A549 (cell line): ENCODE measurements at regions not wholly inside any gene's neighbourhood (a gene's known extent, or its start where the extent isn't known, plus 50 kb on each side); places are given as distances from the start of the nearest gene placed in this dataset.

Experiments
- ATAC-seq, 2 experiments: fragments of 200-7000 bp in 1 of 2; fragments of >200 bp in 1 of 2; cut with Nextera tagmentation in 1 of 2; cut with Tn5 transposase in 1 of 2; 3 replicates each; pipeline versions ENCODE4 v1.8.0 to v1.9.1; 2018 to 2020; ENCODE audit warnings: mild to moderate bottlenecking in 1 of 2, moderate library complexity in 1 of 2
- CTCF ChIA-PET: fragments of 300-600 bp; sonication (Branson Sonifier 250); formaldehyde crosslinking; extraction: SDS; loops from one replicate; lab custom pipeline; 2021; ENCODE audit warnings: antibody characterized with exemption, inconsistent platforms; lab: Yijun Ruan, JAX
- POLR2A ChIA-PET: fragments of 350-600 bp; formaldehyde crosslinking; extraction: SDS; loops from one replicate; lab custom pipeline; 2021; ENCODE audit warnings: antibody characterized with exemption, inconsistent platforms; lab: Yijun Ruan, JAX
- DNase-seq, 2 experiments: peaks; one replicate each; pipeline versions ENCODE4 v3.0.0 to v3.0.0-alpha.2; 2011 to 2016; ENCODE audit warnings: low read depth in 1 of 2, low spot score in 1 of 2
- FAIRE-seq: peaks from 2 replicates; lab custom pipeline; 2011; peaks lifted over from hg19 to GRCh38; lab: Jason Lieb, UNC
- H3K27ac ChIP-seq, 2 experiments: fragments of >200 bp; sonication (Bioruptor Twin); formaldehyde crosslinking; 3 replicates each; pipeline ENCODE4 v1.5.1; 2016 to 2017
- H3K4me1 ChIP-seq: fragments of >200 bp; sonication (Bioruptor Twin); formaldehyde crosslinking; 3 replicates; pipeline ENCODE4 v1.6.1; 2016
- H3K4me2 ChIP-seq: fragments of >200 bp; sonication (Bioruptor Twin); formaldehyde crosslinking; 3 replicates; pipeline ENCODE4 v1.6.1; 2016
- H3K4me3 ChIP-seq: fragments of >200 bp; sonication (Bioruptor Twin); formaldehyde crosslinking; 3 replicates; pipeline ENCODE4 v1.5.1; 2016
- H3K9me3 ChIP-seq: fragments of >200 bp; sonication (Bioruptor Twin); formaldehyde crosslinking; 3 replicates; pipeline ENCODE4 v1.6.1; 2016
- ATOH8 ChIP-seq: fragments of 250-450 bp; sonication (Bioruptor Pico); IDR thresholded peaks from 2 replicates; pipeline ENCODE4 v1.5.0; 2020; ENCODE audit warnings: low read depth, mild to moderate bottlenecking, moderate library complexity
- BHLHE40 ChIP-seq: IDR thresholded peaks from 2 replicates; pipeline ENCODE4 v1.6.1; 2012; ENCODE audit warnings: low read depth, low read length, inconsistent platforms
- CHD4 ChIP-seq: fragments of 200-600 bp; sonication (generic); IDR thresholded peaks from 2 replicates; pipeline ENCODE4 v1.6.1; 2016; ENCODE audit warnings: antibody characterized with exemption, mild to moderate bottlenecking, borderline replicate concordance
- EHF ChIP-seq: fragments of 250-450 bp; sonication (Bioruptor Pico); IDR thresholded peaks from 2 replicates; pipeline ENCODE4 v1.5.0; 2020; ENCODE audit warnings: mild to moderate bottlenecking
- EHMT2 ChIP-seq: fragments of 200-600 bp; sonication (generic); IDR thresholded peaks from 2 replicates; pipeline ENCODE4 v1.6.1; 2016; ENCODE audit warnings: antibody characterized with exemption, low read depth, mild to moderate bottlenecking, moderate library complexity
- ESRRA ChIP-seq: fragments of 150-350 bp; IDR thresholded peaks from 2 replicates; pipeline ENCODE4 v1.6.1; 2014; ENCODE audit warnings: mild to moderate bottlenecking, low read length, borderline replicate concordance
- GATA3 ChIP-seq: IDR thresholded peaks from 2 replicates; pipeline ENCODE4 v1.6.1; 2012; ENCODE audit warnings: borderline replicate concordance
- HOXA7 ChIP-seq: fragments of 250-450 bp; sonication (Bioruptor Pico); IDR thresholded peaks from 2 replicates; pipeline ENCODE4 v1.5.0; 2020; ENCODE audit warnings: mild to moderate bottlenecking, moderate library complexity
- HOXB13 ChIP-seq: fragments of 250-450 bp; sonication (Bioruptor Pico); IDR thresholded peaks from 2 replicates; pipeline ENCODE4 v1.5.0; 2020; ENCODE audit warnings: low read depth, mild to moderate bottlenecking, moderate library complexity
- HOXB5 ChIP-seq: fragments of 250-450 bp; sonication (Bioruptor Pico); IDR thresholded peaks from 2 replicates; pipeline ENCODE4 v1.5.0; 2020; ENCODE audit warnings: mild to moderate bottlenecking, moderate library complexity
- KDM1A ChIP-seq: fragments of 200-600 bp; sonication (generic); IDR thresholded peaks from 2 replicates; pipeline ENCODE4 v1.6.1; 2016; ENCODE audit warnings: low read depth, mild to moderate bottlenecking
- MAFK ChIP-seq: fragments of 450-650 bp; IDR thresholded peaks from 2 replicates; pipeline ENCODE4 v1.6.1; 2014; ENCODE audit not compliant: partially characterized antibody
- MAZ ChIP-seq: fragments of 150-350 bp; IDR thresholded peaks from 2 replicates; pipeline ENCODE4 v1.6.1; 2014; ENCODE audit warnings: antibody characterized with exemption, low read depth, low read length, borderline replicate concordance
- MYC ChIP-seq: IDR thresholded peaks from 2 replicates; pipeline ENCODE4 v1.6.1; 2012; ENCODE audit warnings: mild to moderate bottlenecking, inconsistent platforms, low read length, improper control_type of control experiment, borderline replicate concordance
- NFE2L2 ChIP-seq: fragments of 150-350 bp; conservative IDR thresholded peaks from 2 replicates; pipeline ENCODE4 v1.6.1; 2014; ENCODE audit warnings: low read length
- NR3C1 ChIP-seq: fragments of >200 bp; sonication (Bioruptor Twin); formaldehyde crosslinking; IDR thresholded peaks from 3 replicates; pipeline ENCODE4 v1.6.1; 2017
- POLR2A ChIP-seq: IDR thresholded peaks from 2 replicates; pipeline ENCODE4 v1.6.1; 2012; ENCODE audit warnings: mild to moderate bottlenecking, low read length
- RNF2 ChIP-seq: fragments of 200-600 bp; sonication (generic); IDR thresholded peaks from 2 replicates; pipeline ENCODE4 v1.6.1; 2016; ENCODE audit warnings: low read depth, mild to moderate bottlenecking, antibody characterized with exemption, moderate library complexity, borderline replicate concordance
- TFCP2L1 ChIP-seq: fragments of 250-450 bp; sonication (Bioruptor Pico); IDR thresholded peaks from 2 replicates; pipeline ENCODE4 v1.5.0; 2021; ENCODE audit warnings: mild to moderate bottlenecking
- ZNF302 ChIP-seq: fragments of 250-450 bp; sonication (Bioruptor Pico); IDR thresholded peaks from 2 replicates; pipeline ENCODE4 v1.9.0; 2021; ENCODE audit warnings: inconsistent platforms, mild to moderate bottlenecking, moderate library complexity
- WGBS: methylation state at CpG from one replicate; pipeline ENCODE4 v1.1.6; 2017; ENCODE audit errors: missing lambda C conversion rate; 5-methylcytosine and 5-hydroxymethylcytosine counted together
- TF ChIP-seq, protein P1 (sequence below): fragments of 450-650 bp; IDR thresholded peaks from 2 replicates; pipeline ENCODE4 v1.6.1; 2014; ENCODE audit warnings: antibody characterized with exemption

DNA sequence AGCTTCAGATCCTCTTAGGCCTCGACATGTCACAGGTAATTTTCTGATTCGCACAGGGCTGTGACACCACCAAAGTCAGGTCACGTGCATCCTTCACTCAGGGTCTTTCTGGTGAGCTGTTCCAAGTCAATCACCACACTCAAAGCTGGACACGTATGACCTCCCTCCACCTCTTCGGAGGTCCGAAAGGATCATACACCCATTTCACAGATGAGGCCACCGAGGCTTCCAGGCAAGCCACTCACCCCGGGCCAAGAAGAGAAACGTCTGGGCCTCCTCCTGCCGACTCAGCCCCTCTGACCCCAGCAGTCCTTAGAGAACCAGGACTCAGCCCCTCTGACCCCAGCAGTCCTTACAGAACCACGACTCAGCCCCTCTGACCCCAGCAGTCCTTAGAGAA, 74.6 kb downstream of the FOXL3 start:
- TF ChIP-seq TFCP2L1 (CRISPR knock-in tag): no peak
- TF ChIP-seq MAFK: no peak
- no peak for TF ChIP-seq EHF
- no peak for TF ChIP-seq ATOH8
- no peak for TF ChIP-seq RNF2
- TF ChIP-seq BHLHE40: no peak
- TF ChIP-seq NR3C1: no peak
- no peak for TF ChIP-seq MYC
- no peak for TF ChIP-seq GATA3
- no peak for TF ChIP-seq MAZ
- no peak overlapping the region for H3K4me3 ChIP-seq
- CTCF ChIA-PET: interaction anchor here (0.9 kb wide), 1 partner anchor 10 kb away, joined by 7 read pairs; no protein-coding TSS in a partner anchor
- no peak overlapping the region for H3K4me2 ChIP-seq
- FAIRE-seq (no peak), DNase-seq (no peak), ATAC-seq (no peak)
- POLR2A ChIA-PET: no interaction called here
- WGBS: 63% methylated on average over 11 of the region's 11 CpGs
- no peaks in the 10 kb centered on the region for H3K9me3 ChIP-seq
- no peak overlapping the region for H3K27ac ChIP-seq
- H3K4me1 ChIP-seq: no peaks in the 10 kb centered on the region

GRCh38 chr7:365593-365992, 75.6 kb downstream of the FOXL3 start:
- H3K27ac ChIP-seq: no peak overlapping the region
- POLR2A ChIA-PET: no interaction called here
- no peak for FAIRE-seq
- TF ChIP-seq RNF2: no peak
- no peak for TF ChIP-seq ESRRA
- TF ChIP-seq, all 56 proteins: peak for 0
- H3K9me3 ChIP-seq: no peaks in the 10 kb centered on the region
- ATAC-seq: no peak
- DNase-seq: no peak
- CTCF ChIA-PET: no interaction called here
- no peaks in the 10 kb centered on the region for H3K4me1 ChIP-seq
- no peak overlapping the region for H3K4me3 ChIP-seq
- 78% methylated on average over 23 of the region's 23 CpGs for WGBS
- no peak overlapping the region for H3K4me2 ChIP-seq

DNA sequence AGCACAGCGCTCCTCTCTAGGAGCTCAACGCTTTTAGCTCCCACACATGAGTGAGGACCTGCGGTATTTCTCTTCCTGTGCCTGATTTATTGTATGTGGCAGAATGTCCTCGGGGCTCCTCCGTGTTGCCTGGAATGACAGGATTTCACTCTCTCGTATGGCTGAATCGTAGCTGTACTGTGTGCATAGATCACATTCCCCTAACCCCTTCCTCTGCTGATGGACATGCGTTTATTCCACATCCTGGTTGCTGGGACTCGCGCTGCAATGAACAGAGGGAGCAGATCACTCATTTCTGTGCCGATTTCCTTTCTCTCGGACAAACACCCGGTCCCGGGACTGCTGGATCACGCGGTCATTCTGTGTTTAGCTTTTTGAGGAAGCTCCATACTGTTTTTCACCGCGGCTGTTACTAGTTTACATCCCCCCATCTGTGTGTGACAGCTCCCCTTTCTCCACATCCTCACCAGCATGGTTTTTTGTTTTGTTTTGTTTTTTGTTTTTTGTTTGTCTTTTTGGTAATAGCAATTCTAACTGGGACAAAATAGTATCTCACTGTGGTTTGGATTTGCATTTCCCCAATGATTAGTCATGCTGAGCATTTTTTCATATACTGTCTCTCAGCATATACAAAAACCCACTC, 76.3 kb downstream of the FOXL3 start:
- Histone ChIP-seq H3K4me1 (no peaks in the 10 kb centered on the region), H3K27ac (no peak overlapping the region), H3K9me3 (no peaks in the 10 kb centered on the region), H3K4me2 (no peak overlapping the region), H3K4me3 (no peak overlapping the region)
- no peak for TF ChIP-seq ESRRA
- TF ChIP-seq NFE2L2: no peak
- TF ChIP-seq POLR2A: no peak
- no peak for TF ChIP-seq CHD4
- TF ChIP-seq, protein P1, sequence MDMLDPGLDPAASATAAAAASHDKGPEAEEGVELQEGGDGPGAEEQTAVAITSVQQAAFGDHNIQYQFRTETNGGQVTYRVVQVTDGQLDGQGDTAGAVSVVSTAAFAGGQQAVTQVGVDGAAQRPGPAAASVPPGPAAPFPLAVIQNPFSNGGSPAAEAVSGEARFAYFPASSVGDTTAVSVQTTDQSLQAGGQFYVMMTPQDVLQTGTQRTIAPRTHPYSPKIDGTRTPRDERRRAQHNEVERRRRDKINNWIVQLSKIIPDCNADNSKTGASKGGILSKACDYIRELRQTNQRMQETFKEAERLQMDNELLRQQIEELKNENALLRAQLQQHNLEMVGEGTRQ: no peak
- no peak for TF ChIP-seq EHMT2
- no peak for TF ChIP-seq TFCP2L1 (CRISPR knock-in tag)
- no peak for TF ChIP-seq MAZ
- no peak for TF ChIP-seq MAFK
- TF ChIP-seq HOXA7: no peak
- no peak for TF ChIP-seq MYC
- TF ChIP-seq KDM1A: no peak
- no peak for TF ChIP-seq HOXB5 (CRISPR knock-in tag)
- TF ChIP-seq ZNF302 (CRISPR knock-in tag): no peak
- TF ChIP-seq HOXB13: no peak
- ChIA-PET CTCF (interaction anchor here (0.5 kb wide), 1 partner anchor 407 kb away, joined by 4 read pairs; no protein-coding TSS in a partner anchor), POLR2A (no interaction called here)
- WGBS: 67% methylated on average over 18 of the region's 18 CpGs
- no peak for ATAC-seq
- FAIRE-seq: no peak
- no peak for DNase-seq
